ENCODE measurements at regions not wholly inside any gene's neighbourhood (a gene's known extent, or its start where the extent isn't known, plus 50 kb on each side); places are given as distances from the start of the nearest gene placed in this dataset.
A peak's percentile ranks its signal among the peaks of the same experiment; 100 is the strongest.
"Not testable (repeated sequence)": the region's sequence is repeated elsewhere in the genome, so short reads cannot be mapped to it uniquely, and the experiment has no call there.

DNA sequence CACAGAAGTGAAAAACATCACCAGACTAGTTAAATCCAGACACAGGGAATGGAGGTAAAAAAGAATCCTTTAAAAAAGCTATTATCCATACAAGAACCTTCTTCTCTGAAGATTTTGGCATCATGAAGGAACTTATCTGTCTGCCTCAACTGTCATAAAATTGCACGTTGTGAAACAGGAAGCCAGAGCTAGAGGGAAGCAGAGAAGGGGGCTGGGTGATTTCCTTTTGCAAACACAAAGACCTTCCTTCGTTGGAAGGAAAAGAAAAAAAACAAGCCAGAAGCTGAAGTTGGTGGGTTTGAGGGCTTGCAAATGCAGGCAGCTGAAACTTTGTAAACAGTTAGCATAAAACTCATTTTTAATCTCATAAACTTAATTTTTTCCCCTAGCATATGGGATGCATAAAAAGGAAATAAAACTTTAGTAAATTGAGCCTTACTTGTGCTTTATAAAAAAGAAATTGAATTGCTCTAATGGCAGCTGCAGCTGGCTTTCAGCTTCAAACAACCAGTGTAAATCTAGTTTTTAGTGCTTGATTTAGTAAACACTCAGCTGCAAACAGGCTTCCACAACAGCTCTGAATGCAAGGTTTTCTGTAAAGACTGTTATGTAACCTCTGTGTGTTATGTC lies 101.6 kb downstream of the OTUD1 start:
- no peak for DNase-seq (ENCODE audit: low read depth, low spot score)
- H3K27ac ChIP-seq: no peak overlapping the region

DNA sequence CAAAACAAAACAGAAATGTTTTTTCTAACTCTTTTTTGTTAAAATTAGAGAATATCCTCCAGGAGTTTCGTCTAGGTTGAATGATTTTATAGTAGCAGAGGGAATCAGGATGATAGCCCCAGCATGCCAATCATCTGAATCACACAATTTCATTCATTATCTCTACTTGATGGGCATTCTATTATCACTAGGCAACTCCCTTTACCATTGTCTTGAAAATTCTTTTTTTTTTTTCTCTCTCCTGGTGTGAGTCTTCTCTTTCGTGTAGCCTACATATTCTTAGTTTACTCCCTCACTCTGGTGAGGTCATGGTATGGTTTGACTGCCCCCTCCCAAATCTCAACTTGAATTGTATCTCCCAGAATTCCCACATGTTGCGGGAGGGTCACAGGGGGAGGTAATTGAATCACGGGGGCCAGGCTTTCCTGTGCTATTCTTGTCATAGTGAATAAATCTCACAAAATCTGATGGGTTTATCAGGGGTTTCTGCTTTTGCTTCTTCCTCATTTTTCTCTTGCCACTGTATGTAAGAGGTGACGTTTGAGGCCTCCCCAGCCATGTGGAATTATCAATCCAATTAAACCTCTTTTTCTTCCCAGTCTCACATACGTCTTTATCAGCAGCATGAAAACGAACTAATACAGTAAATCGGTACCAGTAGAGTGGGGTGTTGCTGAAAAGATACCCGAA lies 105.0 kb downstream of the OTUD1 start:
- DNase-seq (ENCODE audit: low read depth, low spot score): no peak
- H3K27ac ChIP-seq: no peak overlapping the region

- DNase-seq (ENCODE audit: low read depth, low spot score); H3K27ac ChIP-seq: not testable (repeated sequence)
Measured at GRCh38 chr10:23545866-23546265, 107.0 kb downstream of the OTUD1 start.

DNA sequence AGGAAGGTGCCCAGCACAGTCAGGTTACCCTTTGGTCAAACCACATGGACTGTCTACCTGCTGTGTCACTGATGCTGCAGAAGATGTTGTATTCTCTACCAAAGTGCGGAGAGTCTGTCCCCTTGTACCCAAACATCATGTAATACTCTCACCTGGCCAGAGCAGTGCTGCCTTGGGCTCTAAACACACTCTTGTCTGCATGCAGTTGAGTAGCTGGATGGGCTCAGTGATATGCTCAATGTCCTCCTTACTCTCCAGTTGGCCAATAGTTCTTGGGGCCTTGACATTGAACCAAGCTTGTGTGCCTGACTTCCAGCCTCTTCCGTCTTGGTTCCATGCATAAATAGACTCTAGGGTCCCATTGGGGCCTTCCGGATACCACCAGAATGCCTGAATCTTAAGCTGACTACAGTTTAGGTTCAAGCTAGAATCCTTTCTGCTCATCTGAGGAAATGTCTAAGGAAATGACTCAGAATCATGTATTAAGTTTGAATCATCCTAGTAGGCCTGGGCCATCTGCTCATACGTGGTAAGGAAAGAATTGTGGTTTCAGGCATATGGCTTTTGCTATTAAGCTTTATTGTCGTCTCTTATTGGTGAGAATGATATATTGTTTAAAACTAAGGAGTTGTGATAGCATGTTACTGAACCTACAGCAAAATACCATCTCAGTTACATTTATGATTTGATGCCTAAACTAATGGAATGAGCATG lies 118.0 kb downstream of the OTUD1 start:
- H3K27ac ChIP-seq: peak overlapping the region; percentile 27
- peak; percentile 33 for DNase-seq (ENCODE audit: low read depth, low spot score)

GRCh38 chr10:23557777-23558176 lies 118.9 kb downstream of the OTUD1 start:
- DNase-seq (ENCODE audit: low read depth, low spot score): no peak
- H3K27ac ChIP-seq: no peak overlapping the region

GRCh38 chr10:23558361-23558799 lies 119.5 kb downstream of the OTUD1 start:
- no peak for DNase-seq (ENCODE audit: low read depth, low spot score)
- no peak overlapping the region for H3K27ac ChIP-seq

- no peak overlapping the region for H3K27ac ChIP-seq
- DNase-seq (ENCODE audit: low read depth, low spot score): no peak
Measured at GRCh38 chr10:23568996-23569395, 130.1 kb downstream of the OTUD1 start.

- DNase-seq (ENCODE audit: low read depth, low spot score): no peak
- H3K27ac ChIP-seq: no peak overlapping the region
Measured at GRCh38 chr10:23571884-23572283, 133.0 kb downstream of the OTUD1 start.

DNA sequence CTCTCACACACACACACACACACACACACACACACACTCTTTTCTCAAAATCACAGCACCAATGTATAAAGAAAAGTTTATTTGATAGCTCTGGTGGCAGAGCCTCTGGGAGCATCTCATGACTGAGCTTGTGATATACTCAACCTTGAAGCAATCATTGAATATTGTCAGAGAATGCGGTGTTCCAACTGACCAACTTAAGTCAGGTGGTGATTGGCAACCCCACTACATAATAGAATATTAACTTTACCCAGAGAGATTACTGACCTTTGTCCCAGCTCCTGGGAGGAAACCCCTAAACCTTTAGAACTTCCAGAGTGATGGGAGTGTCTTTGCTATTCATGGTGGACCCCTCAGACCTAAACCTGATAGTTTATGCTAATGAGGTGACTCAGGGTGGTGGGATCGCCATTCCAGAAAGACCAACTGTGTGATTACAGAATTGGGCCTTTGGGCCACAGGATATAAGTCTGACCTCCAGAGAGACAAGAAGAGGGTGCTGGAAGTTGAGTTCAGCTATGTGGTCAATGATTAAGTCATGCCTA lies 143.1 kb downstream of the OTUD1 start:
- no peak overlapping the region for H3K27ac ChIP-seq
- DNase-seq (ENCODE audit: low read depth, low spot score): no peak

DNA sequence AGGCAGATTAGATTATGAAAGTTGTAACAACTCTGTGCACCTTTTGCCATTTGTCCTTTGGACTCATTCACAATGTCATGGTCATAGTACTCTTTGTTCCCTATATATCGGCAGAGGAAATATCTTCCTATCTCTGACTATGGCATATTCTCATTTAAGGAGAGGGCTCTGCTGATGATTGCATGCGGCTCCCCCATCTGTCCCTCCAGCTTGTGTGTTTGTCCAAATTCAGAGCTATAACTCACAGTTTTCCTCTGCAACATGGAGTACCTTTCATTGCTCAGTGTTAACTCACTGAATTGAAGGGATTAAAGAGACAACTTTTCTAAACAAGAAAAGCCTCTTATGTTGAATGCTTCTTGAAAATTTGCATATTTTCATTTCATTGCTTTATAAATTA lies 145.5 kb downstream of the OTUD1 start:
- DNase-seq (ENCODE audit: low read depth, low spot score): no peak

DNA sequence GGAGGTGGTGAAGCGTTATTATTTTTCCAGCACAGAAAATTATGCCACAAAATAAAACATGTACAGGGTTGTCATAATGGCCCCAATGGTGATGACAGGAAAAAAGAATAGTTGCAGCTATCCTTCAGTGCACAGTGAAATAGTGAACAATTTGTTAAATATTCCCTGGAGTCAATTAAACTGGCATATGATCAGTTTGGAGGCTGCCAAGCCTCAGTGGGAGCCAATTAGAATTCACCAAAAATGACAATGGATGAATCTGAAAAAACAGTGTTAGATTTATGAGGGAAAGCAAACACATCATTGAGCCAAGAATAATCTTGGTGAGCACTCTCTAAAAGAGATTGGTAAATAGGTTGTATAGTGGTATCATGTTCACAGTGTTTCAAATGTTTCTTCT lies 146.3 kb downstream of the OTUD1 start:
- no peak overlapping the region for H3K27ac ChIP-seq
- no peak for DNase-seq (ENCODE audit: low read depth, low spot score)

More for the DNA sequence above, 145.5 kb downstream of the OTUD1 start:
- H3K27ac ChIP-seq: no peak overlapping the region

GRCh38 chr10:23585666-23586065 lies 146.8 kb downstream of the OTUD1 start:
- no peak overlapping the region for H3K27ac ChIP-seq

DNA sequence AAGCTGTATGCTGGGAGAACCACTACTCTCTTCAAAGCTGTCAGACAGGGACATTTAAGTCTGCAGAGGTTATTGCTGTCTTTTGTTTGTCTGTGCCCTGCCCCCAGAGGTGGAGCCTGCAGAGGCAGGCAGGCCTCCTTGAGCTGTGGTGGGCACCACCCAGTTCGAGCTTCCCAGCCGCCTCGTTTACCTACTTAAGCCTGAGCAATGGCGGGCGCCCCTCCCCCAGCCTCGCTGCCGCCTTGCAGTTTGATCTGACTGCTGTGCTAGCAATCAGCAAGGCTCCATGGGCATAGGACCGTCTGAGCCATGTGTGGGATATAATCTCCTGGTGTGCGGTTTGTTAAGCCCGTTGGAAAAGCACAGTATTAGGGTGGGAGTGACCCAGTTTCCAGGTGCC lies 156.4 kb downstream of the OTUD1 start:
- not testable (repeated sequence) for H3K27ac ChIP-seq; DNase-seq (ENCODE audit: low read depth, low spot score)

More at GRCh38 chr10:23585666-23586065, 146.8 kb downstream of the OTUD1 start:
- DNase-seq (ENCODE audit: low read depth, low spot score): peak; percentile 12

DNA sequence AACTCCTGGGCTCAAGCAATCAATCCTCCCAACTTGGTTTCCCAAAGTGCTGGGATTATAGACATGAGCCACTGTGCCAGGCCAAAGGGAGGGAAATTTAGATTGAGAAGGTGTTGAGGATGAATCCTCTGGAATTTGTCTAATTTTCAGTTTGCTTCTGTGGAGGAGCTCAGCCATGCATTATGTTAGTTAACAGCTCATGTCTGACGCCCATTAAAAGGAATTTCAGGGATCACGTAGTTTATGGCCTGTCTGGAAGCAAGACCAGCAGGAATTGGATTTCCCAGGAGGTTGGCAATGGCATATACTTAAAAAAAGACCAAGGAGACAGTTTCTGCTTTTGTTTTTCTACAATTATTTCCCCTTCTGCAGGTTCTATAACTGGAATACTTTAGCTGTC lies 165.7 kb downstream of the OTUD1 start:
- no peak overlapping the region for H3K27ac ChIP-seq

GRCh38 chr10:23606456-23606855 lies 167.6 kb downstream of the OTUD1 start:
- no peak for DNase-seq (ENCODE audit: low read depth, low spot score)
- no peak overlapping the region for H3K27ac ChIP-seq

More for the DNA sequence above, 165.7 kb downstream of the OTUD1 start:
- DNase-seq (ENCODE audit: low read depth, low spot score): no peak

DNA sequence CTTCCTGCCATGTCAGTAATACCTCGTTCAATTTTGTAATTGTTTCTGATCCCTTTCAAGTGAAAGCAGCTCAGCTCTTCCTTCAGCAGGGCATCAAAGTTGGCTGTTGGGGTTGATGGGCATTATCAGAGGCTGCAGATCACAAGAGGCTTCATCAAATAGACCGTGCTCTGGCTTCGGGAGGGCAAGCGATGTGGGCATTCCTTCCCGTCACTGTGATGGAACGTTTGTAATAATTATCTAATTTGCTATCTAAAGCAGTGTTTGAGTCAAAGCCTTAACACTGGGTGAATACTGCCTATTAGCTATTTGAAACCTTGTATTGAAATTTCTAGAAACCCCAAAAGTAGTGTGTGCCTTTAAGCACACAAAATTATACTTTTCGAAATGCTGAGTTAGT lies 170.1 kb downstream of the OTUD1 start:
- no peak overlapping the region for H3K27ac ChIP-seq
- DNase-seq (ENCODE audit: low read depth, low spot score): no peak

DNA sequence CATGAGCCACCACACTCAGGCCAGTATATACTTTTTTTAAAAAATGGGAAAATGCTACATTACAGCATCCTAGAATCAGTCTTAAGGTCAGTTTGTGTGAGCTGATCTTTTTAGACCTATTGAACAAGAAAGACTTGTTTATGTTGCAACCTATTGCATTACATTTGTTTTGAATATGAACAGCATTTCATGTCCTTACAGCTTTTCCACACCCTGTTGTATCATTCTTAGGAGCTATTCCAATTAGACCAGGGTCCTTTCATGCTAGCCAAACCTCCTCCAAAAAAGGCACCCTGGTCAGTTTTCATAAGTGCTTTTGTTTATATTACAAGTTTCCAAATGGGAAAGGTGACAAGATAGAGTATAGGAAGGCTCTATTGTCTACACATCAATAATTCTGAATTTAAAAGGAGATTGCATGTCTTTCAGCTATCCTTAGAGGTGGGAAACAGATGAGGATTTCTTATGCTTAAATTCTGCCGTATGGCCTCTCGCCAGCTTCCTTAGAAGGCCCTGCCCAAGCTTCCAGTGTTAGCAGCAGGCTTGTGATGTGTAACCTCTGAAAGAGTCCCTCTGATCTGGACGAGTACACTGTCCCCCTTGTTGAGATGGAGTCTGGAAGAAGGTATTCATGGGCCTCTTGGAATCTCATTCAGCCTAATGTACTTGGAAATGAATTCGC lies 171.9 kb downstream of the OTUD1 start:
- DNase-seq (ENCODE audit: low read depth, low spot score): no peak
- H3K27ac ChIP-seq: no peak overlapping the region

GRCh38 chr10:23611308-23612029 lies 172.6 kb downstream of the OTUD1 start:
- H3K27ac ChIP-seq: no peak overlapping the region
- no peak for DNase-seq (ENCODE audit: low read depth, low spot score)

GRCh38 chr10:23613900-23614299 lies 175.0 kb downstream of the OTUD1 start:
- no peak for DNase-seq (ENCODE audit: low read depth, low spot score)
- H3K27ac ChIP-seq: no peak overlapping the region

DNA sequence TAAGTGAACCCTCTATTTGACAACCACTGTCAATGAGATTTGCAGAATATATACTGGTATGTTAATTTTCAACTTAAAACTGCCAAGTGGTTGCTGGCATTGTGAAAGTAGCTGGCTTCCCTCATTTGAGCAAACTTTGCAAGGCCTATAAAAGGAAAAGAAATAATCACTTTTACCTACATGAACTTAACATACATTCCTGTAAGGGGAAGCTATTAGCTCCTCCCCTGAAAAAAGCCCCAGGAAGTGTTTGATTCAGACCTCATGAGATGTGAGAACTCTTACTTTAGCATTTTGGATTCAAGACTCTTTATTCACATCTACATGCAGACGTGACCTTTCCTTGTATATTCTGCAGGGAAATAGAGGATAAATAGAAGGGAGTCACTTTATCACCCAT lies 175.6 kb downstream of the OTUD1 start:
- H3K27ac ChIP-seq: no peak overlapping the region
- no peak for DNase-seq (ENCODE audit: low read depth, low spot score)
